ENCODE measurements at regions not wholly inside any gene's neighbourhood (a gene's known extent, or its start where the extent isn't known, plus 50 kb on each side); places are given as distances from the start of the nearest gene placed in this dataset.

- TF ChIP-seq, protein P1, sequence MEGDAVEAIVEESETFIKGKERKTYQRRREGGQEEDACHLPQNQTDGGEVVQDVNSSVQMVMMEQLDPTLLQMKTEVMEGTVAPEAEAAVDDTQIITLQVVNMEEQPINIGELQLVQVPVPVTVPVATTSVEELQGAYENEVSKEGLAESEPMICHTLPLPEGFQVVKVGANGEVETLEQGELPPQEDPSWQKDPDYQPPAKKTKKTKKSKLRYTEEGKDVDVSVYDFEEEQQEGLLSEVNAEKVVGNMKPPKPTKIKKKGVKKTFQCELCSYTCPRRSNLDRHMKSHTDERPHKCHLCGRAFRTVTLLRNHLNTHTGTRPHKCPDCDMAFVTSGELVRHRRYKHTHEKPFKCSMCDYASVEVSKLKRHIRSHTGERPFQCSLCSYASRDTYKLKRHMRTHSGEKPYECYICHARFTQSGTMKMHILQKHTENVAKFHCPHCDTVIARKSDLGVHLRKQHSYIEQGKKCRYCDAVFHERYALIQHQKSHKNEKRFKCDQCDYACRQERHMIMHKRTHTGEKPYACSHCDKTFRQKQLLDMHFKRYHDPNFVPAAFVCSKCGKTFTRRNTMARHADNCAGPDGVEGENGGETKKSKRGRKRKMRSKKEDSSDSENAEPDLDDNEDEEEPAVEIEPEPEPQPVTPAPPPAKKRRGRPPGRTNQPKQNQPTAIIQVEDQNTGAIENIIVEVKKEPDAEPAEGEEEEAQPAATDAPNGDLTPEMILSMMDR (IDR thresholded peaks at IDR 0.05; ENCODE audit: borderline replicate concordance, extremely low read depth, low read length, poor library complexity, severe bottlenecking) = no peak
- TF ChIP-seq EZH2 (IDR thresholded peaks at IDR 0.05; ENCODE audit: borderline replicate concordance, low read depth, low read length, severe bottlenecking) = no peak
Observed at GRCh38 chr20:51910321-51911050, 108.2 kb upstream of the SALL4 start.

All from DND-41 (cell line).